ENCODE measurements at regions not wholly inside any gene's neighbourhood (a gene's known extent, or its start where the extent isn't known, plus 50 kb on each side); places are given as distances from the start of the nearest gene placed in this dataset.
"Not testable (repeated sequence)": the region's sequence is repeated elsewhere in the genome, so short reads cannot be mapped to it uniquely, and the experiment has no call there.

- not testable (repeated sequence) for DNase-seq
These were observed 83.9 kb upstream of the MAP3K1 start for GRCh38 chr5:56731473-56731872.

DNA sequence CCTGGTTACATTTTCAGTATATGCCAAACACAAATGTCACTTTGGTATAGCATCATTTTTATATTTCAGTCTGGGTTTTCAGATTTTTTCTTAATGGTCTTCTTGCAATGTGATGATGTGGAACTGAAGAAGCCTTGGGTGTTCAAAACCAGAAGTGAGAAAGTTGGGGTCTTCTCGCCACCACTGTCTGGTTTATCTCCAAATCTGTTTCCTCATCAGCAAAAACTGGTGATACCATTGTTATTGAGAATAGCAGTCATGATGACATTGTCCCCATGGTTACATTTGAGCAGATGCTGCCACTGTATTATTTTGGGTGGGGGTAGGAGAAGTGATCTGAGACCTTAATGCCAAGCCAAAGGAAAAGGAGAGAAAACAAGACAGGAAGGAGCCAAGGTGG is 85.9 kb upstream of the MAP3K1 start:
- no peak for DNase-seq

DNA sequence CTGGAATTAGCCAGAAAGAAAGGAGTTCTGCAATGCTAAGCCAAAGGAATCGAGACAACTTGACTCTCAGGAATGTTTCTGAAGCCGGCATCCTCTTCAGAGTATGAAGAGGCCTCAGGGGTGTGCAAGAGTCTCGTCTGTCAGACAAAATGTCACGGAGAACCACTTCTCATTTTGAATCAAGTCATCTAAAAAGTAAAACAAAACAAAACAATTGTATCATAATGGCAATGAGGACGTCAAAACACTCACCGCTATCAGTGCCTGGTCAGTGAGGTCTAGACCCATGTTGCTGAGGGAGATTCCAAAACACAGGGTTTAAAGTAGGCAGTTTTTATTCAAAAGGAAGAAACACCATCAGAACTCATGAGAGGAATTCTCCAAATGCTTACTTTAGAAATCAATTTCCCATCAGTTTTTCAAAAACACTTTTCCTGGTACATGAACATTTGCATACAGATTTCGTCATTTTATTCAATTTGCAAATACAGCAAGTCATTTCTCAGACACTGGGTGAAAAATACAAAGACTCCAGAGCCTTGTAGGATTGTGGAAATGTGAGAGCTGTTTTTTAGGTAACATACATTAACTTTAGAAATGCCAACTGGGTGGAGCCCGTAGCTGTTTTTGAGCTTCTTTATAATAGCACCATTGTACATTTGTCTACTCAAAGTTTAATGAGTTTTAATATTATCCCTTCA is 89.5 kb upstream of the MAP3K1 start:
- DNase-seq, result no peak

GRCh38 chr5:56724857-56725256 is 90.5 kb upstream of the MAP3K1 start:
- not testable (repeated sequence) for DNase-seq

GRCh38 chr5:56722317-56722716 is 93.0 kb upstream of the MAP3K1 start:
- DNase-seq, result no peak

DNA sequence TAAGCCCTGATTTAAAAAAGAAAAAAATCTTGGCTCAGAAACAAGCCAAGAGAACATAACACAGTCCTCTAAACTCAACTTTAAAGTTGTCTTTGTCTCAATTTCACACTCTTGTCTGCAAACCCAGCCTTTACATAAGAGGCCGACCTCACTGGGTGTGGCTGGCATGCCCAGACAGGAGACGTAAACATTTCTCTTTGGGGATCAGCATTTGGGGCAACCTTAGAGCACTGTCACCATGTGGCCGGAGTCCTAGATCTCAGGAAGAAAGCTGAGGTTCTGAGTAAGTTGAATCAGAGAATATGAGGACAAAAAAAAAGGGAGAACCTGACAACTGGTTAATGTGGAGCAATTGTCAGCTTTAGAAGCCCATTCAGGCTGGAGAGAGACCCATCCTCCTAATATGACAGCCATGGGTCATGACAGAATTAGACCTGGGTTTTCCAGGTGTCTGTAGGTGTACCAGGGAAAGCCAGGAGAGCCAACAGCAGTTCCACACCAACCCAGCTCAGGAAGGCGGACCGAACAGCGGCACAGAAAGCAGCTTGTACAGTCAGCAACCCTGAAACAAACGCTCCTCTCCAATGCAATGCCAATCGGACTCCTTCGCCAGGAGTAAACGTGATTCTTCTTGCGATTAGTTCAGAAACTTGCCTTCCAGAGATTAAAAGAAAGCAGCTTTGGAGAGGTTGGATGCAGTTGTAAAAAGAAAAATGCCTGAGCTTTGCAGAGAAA is 97.9 kb upstream of the MAP3K1 start:
- no peak for DNase-seq

GRCh38 chr5:56715986-56716385 is 99.4 kb upstream of the MAP3K1 start:
- DNase-seq, result no peak

GRCh38 chr5:56712895-56713591 is 102.3 kb upstream of the MAP3K1 start:
- DNase-seq, result no peak

DNA sequence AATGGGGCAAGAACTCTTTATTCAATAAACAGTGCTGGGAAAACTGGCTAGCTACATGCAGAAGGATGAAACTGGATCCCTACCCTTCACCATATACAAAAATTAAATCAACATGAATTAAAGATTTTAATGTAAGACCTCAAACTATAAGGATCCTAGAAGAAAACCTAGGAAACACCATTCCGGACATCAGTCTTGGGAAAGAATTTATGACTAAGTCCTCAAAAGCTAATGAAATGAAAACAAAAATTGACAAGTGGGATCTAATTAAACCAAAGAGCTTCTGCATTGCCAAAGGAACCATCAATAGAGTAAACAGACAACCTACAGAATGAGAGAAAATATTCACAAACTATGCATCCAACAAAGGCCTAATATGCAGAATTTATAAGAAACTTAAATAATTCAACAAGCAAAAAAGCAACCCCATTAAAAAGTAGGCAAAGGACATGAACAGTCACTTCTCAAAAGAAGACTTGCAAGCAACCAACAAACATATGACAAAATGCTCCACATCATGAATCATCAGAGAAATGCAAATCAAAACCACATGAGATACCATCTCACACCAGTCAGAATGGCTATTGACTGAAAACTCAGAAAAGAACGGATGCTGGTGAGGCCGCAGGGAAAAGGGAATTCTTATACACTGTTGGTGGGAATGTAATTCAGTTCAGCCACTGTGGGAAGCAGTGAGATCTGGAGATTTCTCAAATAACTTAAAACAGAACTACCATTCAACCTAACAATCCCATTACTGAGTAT is 104.3 kb upstream of the MAP3K1 start:
- DNase-seq, result peak; percentile 31

DNA sequence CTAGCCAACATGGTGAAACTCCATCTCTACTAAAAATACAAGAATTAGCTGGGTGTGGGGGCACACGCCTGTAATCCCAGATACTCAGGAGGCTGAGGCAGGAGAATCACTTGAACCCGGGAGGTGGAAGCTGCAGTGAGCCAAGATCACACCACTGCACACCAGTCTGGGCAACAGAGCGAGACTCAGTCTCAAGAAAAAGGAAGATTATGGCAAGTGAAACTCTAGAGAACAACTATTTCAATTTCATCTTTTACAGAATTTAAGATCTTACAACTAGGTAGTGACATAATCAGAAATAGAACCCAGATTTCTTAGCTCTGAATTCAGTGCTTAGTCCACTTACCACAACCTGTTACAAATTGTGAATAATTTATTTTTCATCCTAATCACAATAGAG is 108.8 kb upstream of the MAP3K1 start:
- no peak for DNase-seq

DNA sequence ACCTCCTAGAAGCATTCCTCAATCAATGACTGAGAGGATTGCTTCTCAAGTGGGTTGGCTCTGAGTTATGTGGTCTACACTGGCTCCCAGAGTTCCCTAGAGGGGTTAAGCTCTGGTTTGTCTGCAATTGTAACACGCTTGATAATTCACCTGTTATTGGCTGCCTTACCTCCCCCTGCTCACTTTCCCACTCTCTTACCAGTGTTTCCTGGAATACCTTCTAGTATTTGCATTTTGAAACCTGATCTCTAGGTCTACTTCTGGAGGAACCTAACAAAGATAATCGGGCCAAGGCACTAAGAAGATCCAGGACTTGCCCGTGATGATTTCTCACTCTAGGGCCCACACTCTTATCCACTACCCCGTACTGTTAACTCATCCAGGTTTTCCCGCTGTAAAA is 110.1 kb upstream of the MAP3K1 start:
- no peak for DNase-seq

GRCh38 chr5:56703952-56704351 is 111.4 kb upstream of the MAP3K1 start:
- DNase-seq, result no peak

DNA sequence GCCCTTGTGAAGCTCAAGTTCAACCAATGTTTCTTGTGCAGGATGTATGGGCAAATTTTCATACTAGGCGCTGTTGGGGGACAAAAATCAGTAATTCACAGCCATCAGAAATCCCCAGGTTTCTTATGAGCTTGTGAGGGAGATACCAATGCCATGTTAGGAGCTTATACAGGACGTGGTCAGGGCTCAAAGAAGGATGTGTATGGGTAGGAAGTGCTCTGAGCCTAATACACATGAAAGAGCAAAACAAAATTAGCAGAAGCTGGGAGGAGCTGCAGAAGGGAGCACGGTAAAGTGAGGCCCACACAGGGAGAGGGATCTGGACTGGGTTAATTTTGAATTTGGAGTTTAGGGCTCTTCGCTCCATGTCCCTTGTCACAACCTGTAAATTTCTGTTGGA is 114.6 kb upstream of the MAP3K1 start:
- DNase-seq, result no peak

DNA sequence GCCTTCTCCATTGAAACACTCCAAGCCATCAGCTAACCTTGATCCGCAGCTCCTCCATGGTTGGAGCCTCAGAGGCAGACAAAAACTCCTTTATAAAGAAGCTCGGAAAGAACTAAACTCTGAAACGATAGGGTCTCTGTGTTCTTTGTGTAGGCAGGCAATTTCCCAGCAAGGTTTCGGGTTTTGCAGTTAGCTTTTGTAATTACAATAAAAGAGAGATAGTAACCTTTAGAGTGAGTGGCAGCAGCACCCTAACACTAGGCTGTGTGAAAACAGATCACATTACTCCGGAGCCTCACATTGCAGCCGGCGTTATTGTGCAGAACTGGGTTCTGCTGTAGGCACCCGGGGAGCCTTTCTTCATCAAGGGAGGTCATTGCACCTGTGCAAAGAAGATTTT is 115.8 kb upstream of the MAP3K1 start:
- DNase-seq, result no peak

GRCh38 chr5:56698463-56699381 is 116.6 kb upstream of the MAP3K1 start:
- DNase-seq, result no peak

DNA sequence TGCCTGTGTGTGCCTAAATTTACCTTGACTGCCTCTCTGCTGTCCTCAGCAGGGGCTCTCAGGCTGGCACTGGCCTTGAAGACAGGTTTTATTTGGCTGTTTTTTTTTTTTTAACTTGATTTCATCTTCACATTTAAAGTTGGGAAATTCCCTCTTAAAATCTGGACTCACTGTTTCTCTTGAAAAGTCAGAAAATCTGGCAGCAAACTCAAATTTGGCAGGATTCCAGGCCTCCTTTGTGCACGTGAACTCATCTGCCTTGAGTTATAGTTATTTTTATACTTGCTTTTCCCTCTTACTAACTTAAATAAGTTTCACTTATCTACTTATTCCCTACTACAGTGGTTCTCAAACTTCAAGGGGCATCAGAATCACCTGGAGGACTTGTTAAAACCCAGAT is 118.4 kb upstream of the MAP3K1 start:
- DNase-seq, result no peak

GRCh38 chr5:56693220-56693579 is 122.1 kb upstream of the MAP3K1 start:
- no peak for DNase-seq

DNA sequence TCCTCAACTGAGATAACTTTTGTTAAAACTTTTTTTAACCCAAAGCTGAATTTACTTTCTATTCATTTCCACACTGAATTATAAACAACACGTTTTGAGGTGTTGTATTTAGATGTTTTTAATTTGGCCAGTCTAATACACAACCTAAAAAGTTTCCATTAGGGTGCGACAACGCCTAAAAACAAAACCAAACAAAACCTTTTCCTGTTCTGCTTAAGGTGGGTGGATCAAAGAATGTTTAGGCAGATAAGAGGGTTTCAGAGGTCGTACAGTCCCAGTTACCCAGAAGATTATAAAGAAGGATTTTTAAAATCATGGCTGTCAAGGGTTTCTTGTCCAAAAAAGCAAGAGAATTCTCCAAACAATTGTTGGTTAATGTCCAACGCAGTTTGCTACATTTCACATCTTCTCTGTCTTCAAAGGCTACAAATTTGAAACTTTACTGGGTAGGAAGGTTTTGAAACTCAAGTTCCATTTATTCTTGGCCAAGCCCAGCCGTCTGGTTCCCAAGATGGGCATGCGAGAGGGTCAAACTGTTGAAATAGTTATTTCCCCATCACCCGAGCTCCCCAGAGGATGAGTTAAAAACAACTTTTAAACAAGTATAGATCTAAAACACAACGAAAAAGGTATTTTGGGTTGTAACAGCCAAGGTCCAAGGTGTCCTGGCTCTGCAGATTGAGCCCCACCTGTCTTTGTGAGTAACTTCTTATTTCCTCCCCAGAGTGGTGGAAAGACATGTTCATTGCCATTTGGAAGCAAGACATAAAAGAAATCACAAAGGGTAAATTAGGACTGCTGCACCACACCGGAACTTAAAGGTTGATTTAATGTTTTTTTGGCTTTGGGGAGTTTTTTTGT is 122.8 kb upstream of the MAP3K1 start:
- DNase-seq, result peak; percentile 25

GRCh38 chr5:56688402-56688801 is 126.9 kb upstream of the MAP3K1 start:
- DNase-seq, result no peak

DNA sequence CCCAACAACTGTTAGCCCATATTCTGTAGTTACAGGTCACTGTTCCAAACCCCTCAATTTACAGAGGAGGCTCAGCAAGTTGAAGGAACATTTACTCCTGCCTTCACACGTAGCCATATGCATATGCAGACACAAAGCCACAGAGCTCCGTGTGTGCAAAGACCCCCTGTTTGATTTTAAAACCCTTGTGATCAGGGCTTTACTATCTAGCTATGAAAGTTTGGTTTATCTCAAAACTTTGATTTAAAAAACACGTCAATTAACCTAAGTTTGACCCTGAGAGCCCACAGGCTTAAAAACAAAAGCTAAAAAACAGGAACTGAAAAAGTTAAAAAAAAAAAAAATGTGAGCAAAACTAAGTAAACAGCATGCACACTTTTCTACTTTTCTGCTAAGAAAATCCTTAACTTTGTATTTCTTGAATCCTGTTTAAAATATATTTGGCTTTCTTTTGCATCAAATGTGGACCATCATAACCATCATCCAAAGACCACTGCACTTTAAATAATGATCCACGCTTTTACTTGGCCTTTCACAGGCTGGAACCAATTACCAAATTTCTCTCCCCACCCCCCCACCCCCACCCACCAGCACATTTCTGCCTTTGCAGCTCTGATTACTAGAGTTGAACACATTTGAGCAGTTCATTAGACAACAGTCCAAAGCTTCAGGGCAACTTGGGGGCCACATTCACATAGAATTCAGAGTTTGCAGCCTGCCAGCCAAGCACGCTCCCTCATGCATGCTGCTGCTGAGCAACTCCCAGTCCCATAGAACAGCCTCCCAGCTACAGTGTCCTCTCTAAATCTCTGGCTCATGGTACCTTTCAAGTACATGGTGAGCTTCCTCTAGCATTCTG is 128.8 kb upstream of the MAP3K1 start:
- DNase-seq, result no peak

All from central memory CD4-positive, alpha-beta T cell (primary cell).